GM19397 (cell line): ENCODE measurements at regions not wholly inside any gene's neighbourhood (a gene's known extent, or its start where the extent isn't known, plus 50 kb on each side); places are given as distances from the start of the nearest gene placed in this dataset.
"Not testable (repeated sequence)": the region's sequence is repeated elsewhere in the genome, so short reads cannot be mapped to it uniquely, and the experiment has no call there.

Source experiments
- ATAC-seq: cut with Tn5 transposase; IDR thresholded peaks from one replicate; pipeline ENCODE4 v1.9.1; 2021; ENCODE audit warnings: mild to moderate bottlenecking, moderate library complexity; ENCODE audit not compliant: unreplicated experiment

DNA sequence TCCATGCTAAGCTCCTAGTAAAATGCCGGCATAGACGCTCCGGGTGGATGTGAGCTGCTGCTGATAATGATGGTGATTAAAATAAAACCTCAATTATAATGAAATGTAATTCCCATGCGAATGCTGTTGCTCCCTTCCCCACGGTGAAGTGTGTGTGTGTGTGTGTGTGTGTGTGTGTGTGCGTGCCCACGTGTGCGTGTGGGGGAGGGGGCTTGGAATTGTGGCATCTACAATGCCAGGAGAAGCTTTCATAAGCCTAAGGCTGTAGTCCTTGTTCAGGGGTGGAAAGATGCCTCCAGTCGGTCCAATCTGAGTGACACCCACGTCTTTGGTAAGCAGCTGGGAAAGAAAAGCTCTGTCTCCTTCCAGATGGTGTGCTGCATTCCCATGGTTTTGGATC is 137.9 kb downstream of the CDH26 start:
- ATAC-seq = no peak

DNA sequence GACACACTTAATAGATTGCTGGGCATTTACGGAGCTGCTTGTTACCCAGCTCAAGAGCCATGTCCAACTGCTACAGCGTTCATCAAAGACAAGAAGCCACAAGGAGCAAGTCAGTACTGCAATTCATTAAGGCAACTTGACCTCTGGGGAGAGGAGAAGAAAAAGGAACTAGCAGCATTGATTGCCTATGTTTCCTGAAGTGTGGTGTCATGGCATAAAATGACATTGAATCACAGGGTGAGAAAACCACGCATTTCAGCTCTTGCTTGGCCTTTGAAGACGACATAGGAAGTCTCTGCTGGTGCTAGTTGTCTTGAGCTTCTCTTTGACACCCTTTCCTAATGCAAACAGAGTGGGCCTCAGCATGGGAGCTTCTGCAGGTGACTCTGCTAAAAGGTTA is 139.1 kb downstream of the CDH26 start:
- no peak for ATAC-seq

DNA sequence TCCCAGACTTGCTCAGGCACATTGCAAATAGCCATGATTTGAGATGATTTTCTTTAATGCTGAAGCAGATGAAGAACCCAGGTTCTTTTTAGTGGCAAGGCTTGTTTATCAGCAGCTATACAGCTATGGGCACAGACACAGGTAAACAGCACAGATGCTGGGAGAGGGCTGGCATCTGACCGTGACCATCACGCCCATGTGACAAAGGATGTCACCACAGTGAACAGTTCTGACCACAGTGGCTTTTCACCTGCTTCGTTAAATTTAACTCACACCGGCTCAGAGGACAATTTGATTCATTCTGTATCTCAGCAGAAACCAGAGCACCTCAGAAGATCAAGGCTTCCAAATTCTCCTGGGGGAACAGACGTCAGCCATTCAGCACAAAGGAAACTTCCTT is 142.6 kb downstream of the CDH26 start:
- ATAC-seq = peak; percentile 78

DNA sequence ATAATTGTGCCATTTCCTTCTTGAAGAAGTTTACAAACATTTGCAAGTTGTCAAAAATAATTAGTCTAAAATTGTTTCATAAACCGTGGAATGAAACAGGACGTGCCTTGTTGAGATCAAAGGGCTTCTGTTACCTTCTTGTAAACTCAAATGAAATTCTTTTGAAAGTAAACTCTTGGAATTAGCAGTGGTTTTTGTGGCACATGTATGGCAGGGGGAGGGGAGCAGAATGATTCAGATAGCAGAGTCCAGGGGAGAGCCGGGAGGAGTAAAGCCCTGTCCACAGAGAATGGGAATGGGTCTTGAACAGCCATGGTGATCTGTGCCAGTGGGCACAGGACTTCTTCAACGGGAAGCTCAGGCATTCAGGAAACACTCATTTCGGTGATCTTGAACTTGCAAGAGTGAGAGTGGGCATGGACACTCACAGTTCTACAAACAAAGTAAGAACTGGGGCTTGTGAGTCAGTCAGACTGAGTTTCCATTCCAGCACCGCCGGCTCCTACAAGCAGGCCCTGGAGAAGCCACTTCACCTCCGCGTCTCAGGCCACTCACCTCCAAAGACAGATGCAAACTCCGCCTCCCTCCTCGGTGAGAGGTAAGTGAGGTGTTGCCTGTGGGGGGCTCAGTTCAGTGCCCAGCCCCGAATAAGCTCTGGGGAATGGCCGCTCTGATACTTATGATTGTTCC is 143.1 kb downstream of the CDH26 start:
- ATAC-seq = no peak

DNA sequence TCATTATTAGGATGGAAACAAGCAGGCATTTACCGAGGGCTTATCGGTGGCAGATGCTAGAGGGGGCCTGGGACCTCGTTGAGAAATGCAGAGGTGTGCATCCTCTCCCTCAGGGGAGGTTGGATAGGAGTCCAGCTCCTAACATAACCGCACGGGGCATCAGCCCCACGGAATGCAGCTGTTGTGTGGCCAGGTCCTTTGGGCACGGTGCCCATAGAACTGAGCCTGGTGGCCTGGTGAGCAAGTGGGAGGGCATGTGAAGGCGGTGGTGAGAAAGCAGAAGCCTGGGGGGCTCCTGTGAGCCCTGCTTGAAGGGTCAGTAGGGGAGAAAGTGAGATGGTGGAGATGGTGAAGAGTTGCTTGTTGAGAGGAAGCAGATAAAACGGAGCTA is 143.7 kb downstream of the CDH26 start:
- no peak for ATAC-seq

DNA sequence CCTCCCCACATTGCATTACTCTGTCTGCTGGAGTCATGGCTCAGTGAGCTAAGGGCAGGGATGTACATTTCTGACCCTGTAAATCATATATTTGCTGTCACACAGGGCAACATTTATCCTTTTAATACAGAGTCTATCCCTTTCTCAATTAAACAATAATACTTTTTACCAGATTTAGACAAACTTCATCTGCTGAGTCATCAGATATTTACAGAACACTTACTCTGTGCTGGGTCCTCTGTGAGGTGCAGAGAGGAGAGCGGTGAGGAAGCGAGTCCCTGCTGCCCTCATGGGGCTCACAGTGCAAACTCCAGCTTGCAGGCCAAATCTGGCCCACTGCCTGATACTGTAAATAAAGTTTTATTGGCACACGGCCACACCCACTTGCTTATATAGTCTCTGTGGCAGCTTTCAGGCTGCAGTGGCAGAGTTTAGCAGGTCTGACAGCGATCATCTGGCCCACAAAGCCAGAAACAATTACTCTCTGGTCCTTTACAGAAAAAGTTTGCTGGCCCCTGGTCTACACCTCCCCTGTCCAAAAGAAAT is 144.5 kb downstream of the CDH26 start:
- ATAC-seq = no peak

DNA sequence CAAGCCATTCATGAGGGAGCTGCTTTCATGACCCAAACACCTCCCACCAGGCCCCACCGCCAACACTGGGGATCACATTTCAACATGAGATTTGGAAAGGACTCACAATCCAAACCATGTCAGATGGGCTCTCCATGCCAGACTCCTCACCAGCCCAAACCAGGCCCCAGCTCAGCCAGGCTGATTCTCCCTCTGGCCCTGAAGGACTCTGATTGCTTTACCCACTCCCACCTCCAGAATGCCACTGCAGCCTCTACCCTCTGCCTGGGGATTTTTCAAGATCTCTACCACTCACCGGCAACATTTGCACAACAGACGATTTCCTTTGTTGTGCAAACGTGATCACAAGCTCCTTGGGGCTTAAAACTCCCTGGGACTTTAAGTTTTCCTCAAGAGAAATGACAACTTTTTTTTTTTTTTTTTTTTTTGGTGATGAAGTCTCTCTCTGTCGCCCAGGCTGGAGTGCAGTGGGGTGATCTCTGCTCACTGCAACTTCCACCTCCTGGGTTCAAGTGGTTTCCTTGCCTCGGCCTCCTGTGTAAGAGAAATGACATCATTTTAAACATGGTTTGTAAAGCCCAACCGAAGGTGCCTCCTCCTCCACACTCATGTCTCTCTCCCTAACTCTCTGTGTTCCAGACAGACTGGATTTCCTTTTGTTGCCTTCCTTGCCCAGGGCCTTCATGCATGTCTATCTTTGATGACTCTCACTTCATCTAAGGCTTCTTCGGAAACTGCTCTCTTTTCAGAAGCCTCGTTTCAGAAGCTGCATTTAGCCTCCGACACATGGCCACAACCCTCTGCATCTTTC is 147.0 kb downstream of the CDH26 start:
- no peak for ATAC-seq

DNA sequence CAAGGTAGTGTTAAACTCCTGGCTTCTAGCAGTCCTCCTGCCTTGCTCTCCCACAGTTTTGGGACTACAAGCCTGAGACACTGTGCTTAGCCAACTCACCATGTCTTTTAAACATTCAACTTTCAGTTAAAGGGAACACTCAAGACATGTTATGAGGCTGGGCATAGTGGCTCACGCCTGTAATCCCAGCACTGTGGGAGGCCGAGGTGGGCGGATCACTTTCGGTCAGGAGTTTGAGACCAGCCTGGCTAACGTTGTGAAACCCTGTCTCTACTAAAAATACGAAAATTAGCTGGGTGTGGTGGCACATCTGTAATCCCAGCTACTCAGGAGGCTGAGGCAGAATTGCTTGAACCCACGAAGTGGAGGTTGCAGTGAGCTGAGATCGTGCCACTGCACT is 148.0 kb downstream of the CDH26 start:
- ATAC-seq = not testable (repeated sequence)

DNA sequence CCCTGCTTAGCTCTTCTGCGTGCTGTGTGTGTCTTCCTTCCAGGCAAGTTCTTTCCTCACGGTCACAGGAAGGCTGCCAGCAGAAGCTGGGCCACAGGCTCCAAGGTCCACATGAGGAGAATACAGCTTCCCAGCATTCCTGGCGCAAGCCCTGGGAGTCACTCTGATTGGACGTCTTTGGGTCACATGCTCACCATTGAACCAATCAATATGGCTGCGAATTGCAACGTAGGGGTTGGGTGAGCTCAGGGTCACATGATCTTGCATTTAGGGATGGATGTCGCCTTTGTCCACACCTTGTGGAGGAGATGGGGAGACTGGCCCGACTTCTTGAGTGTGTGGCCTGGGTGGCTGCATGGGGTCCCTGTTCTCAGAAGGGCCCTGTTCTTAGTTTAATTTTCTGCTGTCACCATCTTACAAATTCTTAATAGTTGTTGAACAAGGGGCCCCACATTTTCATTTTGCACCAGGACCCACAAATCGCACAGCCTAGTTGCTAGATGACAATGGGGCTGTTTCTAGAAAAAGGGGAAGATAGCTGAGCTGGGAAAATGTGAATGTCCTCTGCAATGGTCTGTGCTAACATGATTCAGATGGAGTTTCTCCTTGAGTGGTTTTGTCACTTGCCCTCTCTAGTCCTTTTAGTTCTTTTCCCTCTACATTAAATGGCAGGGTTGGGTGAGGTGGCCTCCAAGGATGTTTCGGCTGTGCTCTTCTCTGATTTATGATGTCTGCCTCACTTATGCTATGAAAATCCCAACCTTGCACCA is 149.6 kb downstream of the CDH26 start:
- no peak for ATAC-seq

DNA sequence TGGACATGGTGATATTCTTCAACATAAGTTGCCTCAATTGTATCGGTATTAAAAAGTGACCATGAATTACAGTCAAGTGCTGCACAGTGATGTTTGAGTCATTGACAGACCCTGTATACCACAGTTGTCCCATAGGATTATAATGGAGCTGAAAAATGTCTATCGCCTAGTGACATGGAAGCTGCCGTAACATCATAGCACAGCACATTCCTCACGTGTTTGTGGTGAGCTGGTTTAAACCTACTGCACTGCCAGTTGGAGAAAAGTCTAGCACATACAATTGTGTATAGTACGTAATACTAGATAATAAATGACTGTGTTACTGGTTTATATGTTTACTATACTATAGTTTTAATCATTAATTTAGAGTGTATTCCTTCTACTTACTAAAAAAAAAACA is 150.2 kb downstream of the CDH26 start:
- no peak for ATAC-seq

DNA sequence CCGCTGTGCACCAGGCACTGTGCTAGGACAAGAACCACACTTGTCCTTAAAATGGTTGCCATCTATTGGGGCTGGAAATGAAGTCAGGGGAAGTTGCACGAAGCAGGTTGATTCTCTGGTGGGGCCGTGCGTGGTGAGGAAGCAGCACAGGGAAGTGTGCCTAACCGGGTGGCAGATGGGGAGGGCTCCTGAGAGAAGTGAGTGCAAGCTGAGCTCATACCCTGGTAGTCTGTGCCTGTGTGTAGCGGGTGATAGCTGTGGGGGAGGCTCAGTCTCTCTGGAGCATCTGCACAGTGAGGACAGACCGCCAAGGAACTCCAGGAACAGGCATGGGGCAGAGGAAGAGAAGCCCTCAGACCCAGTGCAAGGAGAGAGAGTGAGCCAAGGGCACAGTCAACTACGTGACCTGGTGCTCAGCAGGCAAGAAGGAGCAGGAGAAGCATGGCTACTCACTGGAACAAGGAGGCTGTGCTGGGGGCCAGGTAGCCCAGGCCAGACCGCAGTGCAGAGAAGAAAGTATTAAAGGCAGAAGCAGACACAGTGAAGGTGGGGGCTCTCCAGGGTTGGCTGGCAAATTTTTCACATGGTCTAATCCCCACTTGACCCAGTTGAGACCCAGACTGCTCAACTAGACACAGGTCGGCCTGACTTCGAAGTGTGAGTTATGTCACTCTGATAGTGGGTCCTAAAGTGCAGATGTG is 155.0 kb downstream of the CDH26 start:
- no peak for ATAC-seq

DNA sequence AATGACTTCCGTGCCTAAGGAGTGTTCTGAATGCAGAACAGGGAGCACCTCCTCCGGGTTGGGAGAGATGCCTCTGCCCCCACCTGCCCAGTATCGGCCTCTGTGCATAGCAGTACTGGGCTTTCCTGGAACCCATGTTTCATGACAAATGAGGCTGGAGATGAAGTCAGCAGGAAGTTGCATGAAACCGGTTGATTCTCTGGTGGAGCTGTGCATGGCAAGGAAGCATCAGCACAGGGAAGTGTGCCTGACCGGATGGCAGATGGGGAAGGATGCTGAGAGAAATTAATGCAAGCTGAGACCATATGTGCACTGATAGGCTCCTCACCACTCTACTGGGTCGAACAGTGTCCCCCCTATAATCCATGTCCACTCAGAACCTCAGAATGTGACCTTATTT is 155.5 kb downstream of the CDH26 start:
- ATAC-seq = no peak

DNA sequence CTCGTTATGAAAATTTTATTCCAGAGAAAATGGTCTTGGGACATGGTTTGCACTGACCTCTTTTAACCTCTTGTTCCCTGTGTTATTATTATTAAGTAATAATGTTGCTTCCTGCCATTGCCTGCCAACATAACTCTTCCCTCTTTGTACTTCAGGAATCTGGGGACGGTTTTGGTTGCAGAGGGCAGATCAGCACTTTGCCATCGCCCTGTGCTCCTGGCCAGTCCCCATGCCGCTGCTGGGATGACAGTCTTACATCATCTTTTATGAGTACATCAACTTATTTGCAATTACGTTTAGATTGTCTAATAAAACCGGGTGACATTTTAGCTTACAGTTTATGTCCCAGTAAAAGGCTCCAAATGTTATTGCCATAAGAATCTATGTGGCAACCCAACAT is 157.2 kb downstream of the CDH26 start:
- no peak for ATAC-seq

DNA sequence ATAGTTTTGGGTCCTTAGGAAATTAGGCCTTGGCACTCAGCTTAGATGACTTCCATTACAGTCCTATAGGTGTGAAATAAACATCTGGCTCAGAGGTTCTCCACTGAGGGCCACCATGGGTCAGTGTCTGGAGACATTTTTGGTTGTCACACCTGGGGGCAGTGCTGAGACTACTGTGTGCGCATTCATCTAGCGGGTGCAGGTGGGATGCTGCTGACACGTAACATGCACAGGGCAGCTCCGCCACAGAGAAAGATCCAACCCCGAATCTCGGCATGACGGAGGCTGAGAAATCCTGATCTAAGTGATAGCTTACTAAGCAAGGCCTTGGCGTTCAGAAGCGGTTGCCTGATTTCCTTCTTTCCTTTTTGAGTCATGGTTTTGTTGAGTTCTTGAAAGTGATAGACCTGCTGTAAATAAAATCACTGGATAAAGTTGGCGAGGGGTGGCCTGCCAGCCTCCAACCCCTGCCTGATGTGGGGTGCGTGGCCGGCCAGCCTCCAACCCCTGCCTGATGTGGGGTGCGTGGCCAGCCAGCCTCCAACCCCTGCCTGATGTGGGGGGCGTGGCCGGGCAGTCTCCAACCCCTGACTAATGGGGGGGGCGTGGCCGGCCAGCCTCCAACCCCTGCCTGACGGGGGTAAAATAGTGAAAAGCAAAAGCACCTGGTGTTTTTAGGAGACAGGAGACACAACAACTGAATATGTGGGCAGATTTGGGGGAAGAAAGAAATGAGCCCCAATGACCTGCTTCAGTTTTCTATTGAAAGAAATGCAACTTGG is 158.1 kb downstream of the CDH26 start:
- no peak for ATAC-seq

DNA sequence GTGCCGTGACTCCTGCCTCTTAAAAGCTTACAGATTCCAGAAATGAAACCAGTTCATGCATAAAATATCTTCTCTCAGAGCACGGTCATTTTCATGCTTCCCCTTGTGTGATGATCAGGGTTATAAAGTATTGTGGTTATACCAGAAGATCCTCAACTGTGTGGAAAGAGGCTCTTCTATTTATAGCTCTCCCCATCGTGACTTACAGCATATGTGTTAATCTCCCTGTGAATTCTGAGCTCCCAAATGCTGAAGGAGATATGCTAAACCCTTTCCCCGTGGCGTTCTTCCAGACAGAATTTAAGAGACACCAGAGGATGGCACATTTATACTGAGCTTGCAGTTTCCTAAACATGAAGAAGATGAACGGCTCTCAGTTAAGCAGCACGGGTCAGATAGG is 158.8 kb downstream of the CDH26 start:
- ATAC-seq = no peak

DNA sequence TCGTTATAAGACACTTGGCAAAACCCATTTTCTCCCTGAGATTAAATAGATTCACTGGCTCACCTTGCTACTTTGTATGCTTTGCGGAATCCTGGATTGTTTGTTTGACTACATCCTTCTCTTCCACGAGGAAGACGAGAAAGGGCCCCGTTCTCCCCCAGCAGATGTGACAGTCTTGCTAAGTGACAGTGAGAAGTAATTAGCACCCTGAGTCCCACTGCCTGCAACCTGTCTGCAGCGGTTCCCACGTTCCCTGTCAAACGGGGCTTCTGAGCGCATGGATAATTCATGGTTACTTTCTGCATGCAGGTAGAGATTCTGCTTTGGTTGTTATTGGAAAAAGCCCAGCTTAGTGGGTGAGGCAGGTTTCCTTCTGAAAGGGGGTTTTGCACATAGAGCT is 163.7 kb downstream of the CDH26 start:
- ATAC-seq = no peak

DNA sequence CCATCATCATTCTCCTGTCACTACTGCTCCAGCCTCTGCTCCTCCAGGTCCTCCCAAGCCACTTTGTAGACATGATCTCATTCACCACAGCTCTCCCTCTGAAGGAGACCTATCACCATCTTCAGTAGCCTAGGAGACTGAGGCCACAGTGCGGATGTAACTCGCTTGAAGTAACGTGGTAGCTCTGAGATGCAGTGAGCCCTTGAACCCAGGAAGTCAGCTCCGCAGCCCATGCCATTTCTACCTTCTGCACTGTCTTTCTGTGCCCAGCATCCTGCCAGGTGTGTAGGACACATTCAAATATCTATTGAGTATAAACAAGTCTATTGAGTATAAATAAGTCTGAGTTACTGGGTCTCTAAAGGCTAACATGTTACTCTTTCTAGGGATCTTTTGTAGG is 164.4 kb downstream of the CDH26 start:
- ATAC-seq = no peak

DNA sequence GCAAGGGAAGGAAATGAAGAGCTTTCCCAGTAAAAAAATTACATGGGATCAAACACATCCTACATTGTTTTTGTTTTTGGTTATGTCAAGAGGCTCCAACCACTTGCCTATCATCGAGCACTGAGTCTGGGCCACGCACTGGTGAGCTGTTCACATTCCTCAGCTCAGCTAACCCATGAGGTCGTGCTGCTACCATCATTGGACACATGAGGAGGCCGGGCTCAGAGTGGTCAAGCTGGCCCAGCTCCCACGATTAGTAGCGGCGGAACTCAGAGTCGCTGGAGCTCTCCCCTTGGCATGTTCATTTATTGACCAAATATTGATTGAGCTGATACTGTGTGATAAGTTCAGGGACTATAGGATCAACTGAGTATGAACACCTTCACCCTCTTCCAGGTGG is 164.9 kb downstream of the CDH26 start:
- no peak for ATAC-seq

DNA sequence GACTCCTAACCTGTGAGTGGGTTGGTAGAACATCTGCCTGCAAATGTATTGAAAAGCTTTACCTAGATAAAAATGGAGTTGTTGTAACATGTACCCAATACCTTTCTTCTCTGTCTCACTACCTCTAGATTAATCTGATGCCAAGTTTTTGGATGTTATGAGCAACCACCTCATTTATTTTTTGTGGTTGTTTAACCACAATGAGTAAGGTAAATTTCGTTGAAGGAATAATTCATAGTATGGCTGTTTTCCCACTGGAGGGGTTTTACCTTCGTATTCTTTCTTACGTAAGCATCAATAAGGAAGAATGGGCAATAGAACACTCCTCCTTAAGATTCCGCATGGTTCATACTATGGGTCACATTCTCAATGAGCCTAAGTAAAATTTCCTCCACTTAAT is 165.4 kb downstream of the CDH26 start:
- ATAC-seq = no peak

DNA sequence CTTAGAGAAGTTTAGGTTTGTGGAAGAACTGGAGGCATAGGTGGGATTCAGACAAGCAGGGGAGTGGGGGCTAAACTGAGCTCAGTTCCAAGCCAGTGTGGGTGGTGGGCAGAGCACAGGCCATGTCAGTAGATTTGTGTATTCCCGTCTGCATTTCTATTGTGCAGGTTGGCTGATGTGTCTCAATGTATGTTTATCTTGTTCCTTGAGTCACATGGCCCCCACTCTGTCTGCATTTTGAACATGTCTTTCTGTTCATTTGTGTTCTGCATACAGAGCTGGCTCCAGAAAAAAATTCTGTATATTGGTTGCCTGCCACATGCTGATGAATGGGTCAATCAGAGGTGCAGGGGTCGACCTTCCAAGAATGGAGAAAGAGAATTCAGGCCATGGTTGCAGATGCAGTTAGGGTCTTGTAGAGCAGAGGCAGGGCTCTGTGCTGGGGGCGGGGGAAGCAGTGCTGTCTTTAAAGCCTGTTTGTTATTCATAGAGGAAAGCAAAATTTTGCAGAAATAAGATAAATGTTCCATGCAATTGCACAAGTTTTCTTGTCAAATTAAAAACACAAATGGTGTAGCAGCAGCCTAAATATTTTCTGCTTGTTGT is 166.7 kb downstream of the CDH26 start:
- no peak for ATAC-seq
